Pancreas (tissue), 10 donors: ENCODE measurements at regions not wholly inside any gene's neighbourhood (a gene's known extent, or its start where the extent isn't known, plus 50 kb on each side); places are given as distances from the start of the nearest gene placed in this dataset.

ENCODE experiments used
- ATAC-seq, 4 donors: fragments of 200-7000 bp; cut with Tn5 transposase; one replicate each; pipeline versions ENCODE4 v1.8.0 to v1.9.1; 2020; ENCODE audit warnings: mild to moderate bottlenecking in 4 of 4, moderate library complexity in 4 of 4
- DNase-seq, 6 donors: peaks; one replicate each; pipeline ENCODE4 v3.0.0-alpha.2; 2020
- FAIRE-seq: peaks from 2 replicates; lab custom pipeline; 2012; peaks lifted over from hg19 to GRCh38; lab: Jason Lieb, UNC
- H3K27ac ChIP-seq, 4 donors: fragments of 200-600 bp; sonication (generic); 1 replicate in 3 of 4; 2 replicates in 1 of 4; pipeline versions ENCODE4 v1.5.0 to v1.8.0; 2020
- H3K27me3 ChIP-seq, 4 donors: fragments of 200-600 bp; one replicate each; pipeline ENCODE4 v1.8.0; 2021
- H3K36me3 ChIP-seq, 3 donors: fragments of 200-600 bp; sonication (generic) in 1 of 3; one replicate each; pipeline versions ENCODE4 v1.5.0 to v1.8.0; 2020 to 2021
- H3K4me1 ChIP-seq, 3 donors: fragments of 200-600 bp; one replicate each; pipeline ENCODE4 v1.8.0; 2021
- H3K4me3 ChIP-seq, 4 donors: fragments of 200-600 bp; sonication (generic) in 2 of 4; one replicate each; pipeline versions ENCODE4 v1.5.0 to v1.8.0; 2020 to 2021
- H3K9me3 ChIP-seq, 4 donors: fragments of 200-600 bp; one replicate each; pipeline ENCODE4 v1.8.0; 2021
- WGBS, 2 donors: extraction: QIAGEN DNeasy Blood & Tissue Kit; methylation state at CpG; one replicate each; pipeline ENCODE4 v1.1.7; 2013; 5-methylcytosine and 5-hydroxymethylcytosine counted together
- intact Hi-C, 3 donors: fragments of 100-400 bp; cut with DNase I; formaldehyde crosslinking; loops; one replicate each; pipeline versions ENCODE4 v1.11.1 to v1.14.2; 2022
- TF ChIP-seq, protein P1 (sequence below), 4 donors: fragments of 200-600 bp; sonication (generic) in 3 of 4; IDR thresholded peaks; one replicate each; pipeline versions ENCODE4 v1.5.0 to v1.8.0; 2021; ENCODE audit warnings: antibody characterized with exemption in 4 of 4
- donor health status: healthy with polysubstance abuse.
- donor health status: DM: no; HTN: no; CAD: no; lungs with moderate emphysema.
- donor health status: DM: no; HTN: no; CAD: no.
- donor health status: control.
- donor health status: control.
- donor health status: Bipolar disorder and iron deficiency.
- donor health status: DM: yes; HTN: yes; CAD: no.
- donor health status: DM: no; HTN: no; CAD: no.
- donor health status: DM: no; HTN: no; CAD: no.
- donor health status: DM: yes; HTN: yes; CAD: no.

DNA sequence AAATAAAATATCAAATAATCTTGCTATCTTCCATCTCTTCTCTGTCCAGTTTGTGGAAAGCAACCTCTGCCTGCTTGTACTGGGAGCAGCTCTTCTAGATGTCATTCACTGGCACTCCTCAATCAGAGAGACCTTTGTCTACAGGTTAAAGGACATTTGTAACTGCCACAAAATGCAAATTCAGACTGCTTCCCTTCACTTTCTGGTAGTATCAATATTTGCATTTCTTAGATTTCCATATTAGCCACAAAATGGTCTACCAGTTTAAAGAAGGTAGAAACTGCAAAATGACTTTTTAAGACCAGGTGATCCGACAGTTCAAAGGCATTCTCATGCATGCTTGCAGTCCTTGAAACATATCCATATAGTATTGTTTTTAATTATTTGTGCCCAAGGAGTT, 51.7 kb upstream of the RCN1 start:
- Histone ChIP-seq H3K36me3 (no peaks in the 10 kb centered on the region), H3K4me1 (no peaks in the 10 kb centered on the region), H3K27me3 (no peaks in the 10 kb centered on the region), H3K27ac (no peak overlapping the region), H3K4me3 (no peak overlapping the region), H3K9me3 (no peaks in the 10 kb centered on the region)
- intact Hi-C loops: no loop called here
- ATAC-seq (no peak), DNase-seq (no peak), FAIRE-seq (no peak)
- WGBS, 2 donors: 74 to 78% methylated on average over 1 of the region's 1 CpG
- TF ChIP-seq, protein P1, sequence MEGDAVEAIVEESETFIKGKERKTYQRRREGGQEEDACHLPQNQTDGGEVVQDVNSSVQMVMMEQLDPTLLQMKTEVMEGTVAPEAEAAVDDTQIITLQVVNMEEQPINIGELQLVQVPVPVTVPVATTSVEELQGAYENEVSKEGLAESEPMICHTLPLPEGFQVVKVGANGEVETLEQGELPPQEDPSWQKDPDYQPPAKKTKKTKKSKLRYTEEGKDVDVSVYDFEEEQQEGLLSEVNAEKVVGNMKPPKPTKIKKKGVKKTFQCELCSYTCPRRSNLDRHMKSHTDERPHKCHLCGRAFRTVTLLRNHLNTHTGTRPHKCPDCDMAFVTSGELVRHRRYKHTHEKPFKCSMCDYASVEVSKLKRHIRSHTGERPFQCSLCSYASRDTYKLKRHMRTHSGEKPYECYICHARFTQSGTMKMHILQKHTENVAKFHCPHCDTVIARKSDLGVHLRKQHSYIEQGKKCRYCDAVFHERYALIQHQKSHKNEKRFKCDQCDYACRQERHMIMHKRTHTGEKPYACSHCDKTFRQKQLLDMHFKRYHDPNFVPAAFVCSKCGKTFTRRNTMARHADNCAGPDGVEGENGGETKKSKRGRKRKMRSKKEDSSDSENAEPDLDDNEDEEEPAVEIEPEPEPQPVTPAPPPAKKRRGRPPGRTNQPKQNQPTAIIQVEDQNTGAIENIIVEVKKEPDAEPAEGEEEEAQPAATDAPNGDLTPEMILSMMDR (IDR thresholded peaks at IDR 0.05): no peak

DNA sequence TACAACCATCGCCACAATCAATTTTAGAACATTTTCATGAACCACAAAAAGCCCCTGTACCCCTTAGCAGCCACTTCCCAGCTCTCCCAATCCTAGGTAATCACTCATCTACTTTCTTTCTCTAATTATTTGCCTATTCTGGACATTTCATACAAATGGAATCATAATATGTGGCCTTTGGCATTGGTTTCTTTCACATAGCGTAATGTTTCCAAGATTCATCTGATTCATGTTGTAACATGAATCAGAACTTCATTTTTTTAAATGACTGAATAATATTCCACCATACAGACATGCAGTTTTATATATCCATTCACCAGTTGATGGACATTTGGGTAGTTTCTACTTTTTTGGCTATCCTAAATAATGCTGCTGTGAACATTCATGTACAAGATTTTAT, 56.2 kb upstream of the RCN1 start:
- H3K36me3 ChIP-seq: no peaks in the 10 kb centered on the region
- no peak for FAIRE-seq
- H3K4me3 ChIP-seq: no peak overlapping the region
- whole genome bisulfite sequencing, 2 donors: 94 to 95% methylated on average over 2 of the region's 2 CpGs
- no peak for ATAC-seq
- no peaks in the 10 kb centered on the region for H3K4me1 ChIP-seq
- no peak for DNase-seq
- TF ChIP-seq, protein P1 (IDR thresholded peaks at IDR 0.05): no peak
- no peaks in the 10 kb centered on the region for H3K27me3 ChIP-seq
- intact Hi-C loops: no loop called here
- H3K27ac ChIP-seq: no peak overlapping the region
- no peaks in the 10 kb centered on the region for H3K9me3 ChIP-seq

DNA sequence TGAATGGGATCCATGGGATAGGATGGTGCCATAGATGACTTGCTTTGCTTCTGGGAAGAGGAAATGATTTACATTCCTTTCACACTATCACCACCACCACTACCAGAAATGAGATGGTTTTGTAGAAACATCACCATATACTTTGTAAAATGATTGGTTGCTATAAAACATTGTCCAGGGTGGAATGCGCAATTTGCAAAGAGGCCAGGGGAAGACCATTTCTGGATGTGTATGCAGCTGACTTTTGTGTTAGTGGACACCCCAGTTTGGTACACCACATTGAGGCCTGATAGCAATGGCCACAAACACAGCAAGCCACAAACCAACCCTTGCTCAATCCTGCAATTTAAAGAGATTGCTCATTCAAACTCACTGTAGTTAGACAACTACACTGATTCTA, 56.7 kb upstream of the RCN1 start:
- FAIRE-seq: no peak
- 87 to 97% methylated on average over 1 of the region's 1 CpG for WGBS, 2 donors

GRCh38 chr11:32033491-32033890, 57.4 kb upstream of the RCN1 start:
- intact Hi-C loops: no loop called here
- ATAC-seq: no peak
- no peak for DNase-seq
- Histone ChIP-seq H3K36me3 (no peaks in the 10 kb centered on the region), H3K4me1 (no peaks in the 10 kb centered on the region), H3K4me3 (no peak overlapping the region), H3K27ac (no peak overlapping the region), H3K27me3 (no peaks in the 10 kb centered on the region), H3K9me3 (no peaks in the 10 kb centered on the region)
- TF ChIP-seq, protein P1 (IDR thresholded peaks at IDR 0.05): no peak
- 69 to 70% methylated on average over 6 of the region's 6 CpGs for WGBS, 2 donors
- no peak for FAIRE-seq

More for the DNA sequence above, 56.7 kb upstream of the RCN1 start:
- Histone ChIP-seq H3K36me3 (no peaks in the 10 kb centered on the region), H3K4me3 (no peak overlapping the region), H3K9me3 (no peaks in the 10 kb centered on the region), H3K4me1 (no peaks in the 10 kb centered on the region), H3K27me3 (no peaks in the 10 kb centered on the region), H3K27ac (no peak overlapping the region)
- DNase-seq (no peak), ATAC-seq (no peak)
- TF ChIP-seq, protein P1 (IDR thresholded peaks at IDR 0.05): no peak
- intact Hi-C loops: no loop called here

- H3K27me3 ChIP-seq: no peaks in the 10 kb centered on the region
- H3K9me3 ChIP-seq: no peaks in the 10 kb centered on the region
- TF ChIP-seq, protein P1 (IDR thresholded peaks at IDR 0.05): no peak
- no peaks in the 10 kb centered on the region for H3K4me1 ChIP-seq
- intact Hi-C loops: no loop called here
- FAIRE-seq (no peak), ATAC-seq (no peak), DNase-seq (no peak)
- no peak overlapping the region for H3K27ac ChIP-seq
- H3K36me3 ChIP-seq: no peaks in the 10 kb centered on the region
- H3K4me3 ChIP-seq: no peak overlapping the region
- 53 to 63% methylated on average over 2 of the region's 2 CpGs for WGBS, 2 donors
Observed at GRCh38 chr11:32033067-32033466, 57.8 kb upstream of the RCN1 start.
